ENCODE measurements at regions not wholly inside any gene's neighbourhood (a gene's known extent, or its start where the extent isn't known, plus 50 kb on each side); places are given as distances from the start of the nearest gene placed in this dataset.
"Not testable (repeated sequence)": the region's sequence is repeated elsewhere in the genome, so short reads cannot be mapped to it uniquely, and the experiment has no call there.

- DNase-seq (ENCODE audit: low read depth, low spot score) = no peak
These were observed 205.2 kb upstream of the WSCD1 start for GRCh38 chr17:5864741-5865657.

- DNase-seq (ENCODE audit: low read depth, low spot score) = no peak
These were observed 203.2 kb upstream of the WSCD1 start for GRCh38 chr17:5866978-5867377.

GRCh38 chr17:5869041-5869745 is 201.0 kb upstream of the WSCD1 start:
- no peak for DNase-seq (ENCODE audit: low read depth, low spot score)

GRCh38 chr17:5870231-5870953 is 199.8 kb upstream of the WSCD1 start:
- DNase-seq (ENCODE audit: low read depth, low spot score) = no peak

- no peak for DNase-seq (ENCODE audit: low read depth, low spot score)
These were observed 198.5 kb upstream of the WSCD1 start for GRCh38 chr17:5871666-5872065.

- no peak for DNase-seq (ENCODE audit: low read depth, low spot score)
These were observed 197.3 kb upstream of the WSCD1 start for GRCh38 chr17:5872831-5873230.

- DNase-seq (ENCODE audit: low read depth, low spot score) = no peak
These were observed 196.4 kb upstream of the WSCD1 start for GRCh38 chr17:5873781-5874180.

- no peak for DNase-seq (ENCODE audit: low read depth, low spot score)
These were observed 195.7 kb upstream of the WSCD1 start for GRCh38 chr17:5874486-5874885.

GRCh38 chr17:5877366-5877765 is 192.8 kb upstream of the WSCD1 start:
- DNase-seq (ENCODE audit: low read depth, low spot score) = no peak

- no peak for DNase-seq (ENCODE audit: low read depth, low spot score)
These were observed 192.2 kb upstream of the WSCD1 start for GRCh38 chr17:5877948-5878347.

GRCh38 chr17:5881849-5882248 is 188.3 kb upstream of the WSCD1 start:
- DNase-seq (ENCODE audit: low read depth, low spot score) = no peak

GRCh38 chr17:5883775-5884665 is 186.2 kb upstream of the WSCD1 start:
- no peak for DNase-seq (ENCODE audit: low read depth, low spot score)

GRCh38 chr17:5885336-5885735 is 184.8 kb upstream of the WSCD1 start:
- no peak for DNase-seq (ENCODE audit: low read depth, low spot score)

GRCh38 chr17:5888811-5889210 is 181.4 kb upstream of the WSCD1 start:
- DNase-seq (ENCODE audit: low read depth, low spot score) = no peak

- no peak for DNase-seq (ENCODE audit: low read depth, low spot score)
These were observed 177.1 kb upstream of the WSCD1 start for GRCh38 chr17:5892921-5893675.

- no peak for DNase-seq (ENCODE audit: low read depth, low spot score)
These were observed 176.4 kb upstream of the WSCD1 start for GRCh38 chr17:5893741-5894140.

- DNase-seq (ENCODE audit: low read depth, low spot score) = no peak
These were observed 174.9 kb upstream of the WSCD1 start for GRCh38 chr17:5895276-5895675.

- no peak for DNase-seq (ENCODE audit: low read depth, low spot score)
These were observed 174.0 kb upstream of the WSCD1 start for GRCh38 chr17:5896215-5896614.

- no peak for DNase-seq (ENCODE audit: low read depth, low spot score)
These were observed 172.8 kb upstream of the WSCD1 start for GRCh38 chr17:5897275-5897911.

- not testable (repeated sequence) for DNase-seq (ENCODE audit: low read depth, low spot score)
These were observed 172.2 kb upstream of the WSCD1 start for GRCh38 chr17:5897981-5898380.
